Gastroesophageal sphincter (tissue), 2 donors: ENCODE measurements at regions not wholly inside any gene's neighbourhood (a gene's known extent, or its start where the extent isn't known, plus 50 kb on each side); places are given as distances from the start of the nearest gene placed in this dataset.

ENCODE experiments used
- POLR2A ChIP-seq, 2 donors: fragments of 450-650 bp; IDR thresholded peaks; one replicate each; pipeline ENCODE4 v1.6.1; 2017; ENCODE audit warnings: antibody characterized with exemption in 2 of 2, mild to moderate bottlenecking in 2 of 2, moderate library complexity in 1 of 2
- POLR2AphosphoS5 ChIP-seq: sonication (generic); formaldehyde crosslinking; IDR thresholded peaks from one replicate; pipeline ENCODE4 v1.6.1; 2017; ENCODE audit warnings: antibody characterized with exemption

DNA sequence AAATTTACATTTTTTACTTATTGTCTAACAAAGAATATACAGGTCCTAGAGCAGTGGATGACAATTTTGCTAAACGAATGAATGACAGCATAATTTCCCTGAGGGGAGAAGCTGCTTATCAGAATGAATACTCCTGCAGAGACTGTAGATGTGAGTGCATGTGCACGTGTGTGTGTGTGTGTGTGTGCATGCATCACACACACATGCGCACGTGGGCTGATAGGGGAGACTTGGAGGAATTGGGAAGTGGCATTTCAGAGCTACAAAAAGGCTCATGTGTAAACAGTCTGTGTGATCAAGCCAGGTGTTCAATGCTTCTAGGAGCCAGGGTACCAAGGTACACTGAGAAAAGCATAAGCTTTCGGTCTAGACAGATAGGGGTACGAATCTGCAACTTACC, 93.5 kb upstream of the SASH1 start:
- TF ChIP-seq POLR2AphosphoS5, result no peak
- TF ChIP-seq POLR2A (IDR thresholded peaks at IDR 0.05), result no peak
